ENCODE measurements at regions not wholly inside any gene's neighbourhood (a gene's known extent, or its start where the extent isn't known, plus 50 kb on each side); places are given as distances from the start of the nearest gene placed in this dataset.

- no peak overlapping the region for H2BK5ac ChIP-seq (ENCODE audit: low read length)
- no peak overlapping the region for H2AK5ac ChIP-seq (ENCODE audit: low read depth, low read length)
- no peaks in the 10 kb centered on the region for H3K79me1 ChIP-seq (ENCODE audit: low read depth, low read length)
- H2BK15ac ChIP-seq (ENCODE audit: low read length), result no peak overlapping the region
- no peak overlapping the region for H2BK12ac ChIP-seq (ENCODE audit: low read length)
- no peak overlapping the region for H3K18ac ChIP-seq (ENCODE audit: low read length)
- H2AFZ ChIP-seq (ENCODE audit: low read length), result no peak overlapping the region
- no CpG with 5 or more reads among the region's 1 CpG for WGBS, 2 donors (ENCODE audit: extremely low coverage in 2 of 2, insufficient read length in 2 of 2, insufficient replicate concordance in 1 of 2)
- H3K4me1 ChIP-seq (ENCODE audit: control insufficient read depth in 2 of 2, insufficient read depth in 1 of 2, low read depth in 1 of 2, low read length in 2 of 2), result no peaks in the 10 kb centered on the region
- no peak overlapping the region for H3K27ac ChIP-seq (replicated peaks; ENCODE audit: low read length)
- no peak overlapping the region for H4K8ac ChIP-seq (ENCODE audit: low read depth, low read length)
- H3K23ac ChIP-seq (ENCODE audit: low read depth, low read length, poor library complexity), result no peak overlapping the region
- no peak overlapping the region for H3K4me3 ChIP-seq (ENCODE audit: low read length in 2 of 2)
- H3K14ac ChIP-seq (ENCODE audit: low read length), result no peak overlapping the region
- H4K91ac ChIP-seq (ENCODE audit: low read depth, low read length, poor library complexity), result no peak overlapping the region
- no peak for DNase-seq (ENCODE audit: low spot score)
- H3K36me3 ChIP-seq (replicated peaks in 1 of 2; ENCODE audit: control insufficient read depth in 2 of 2, insufficient read depth in 2 of 2, low read length in 2 of 2), result no peaks in the 10 kb centered on the region
- H3K9ac ChIP-seq (ENCODE audit: low read depth, low read length, poor library complexity), result no peak overlapping the region
- H3K4ac ChIP-seq (ENCODE audit: low read length), result no peak overlapping the region
- H3K4me2 ChIP-seq (ENCODE audit: insufficient read depth, low read length, poor library complexity, severe bottlenecking), result no peak overlapping the region
- H3K27me3 ChIP-seq (ENCODE audit: control insufficient read depth in 3 of 3, insufficient read depth in 3 of 3, low read depth in 1 of 3, low read length in 3 of 3), result no peaks in the 10 kb centered on the region
- H3K9me3 ChIP-seq (replicated peaks in 1 of 2; ENCODE audit: control insufficient read depth in 2 of 2, insufficient read depth in 1 of 2, low read depth in 1 of 2, low read length in 2 of 2), result no peaks in the 10 kb centered on the region
- no peak overlapping the region for H2BK120ac ChIP-seq (ENCODE audit: low read depth, low read length)
These were observed 216.5 kb upstream of the PEX5L start for GRCh38 chr3:180253283-180253682.

GRCh38 chr3:180264479-180264878, 227.7 kb upstream of the PEX5L start:
- H3K9ac ChIP-seq (ENCODE audit: low read depth, low read length, poor library complexity), result no peak overlapping the region
- no peaks in the 10 kb centered on the region for H3K4me1 ChIP-seq (ENCODE audit: control insufficient read depth in 2 of 2, insufficient read depth in 1 of 2, low read depth in 1 of 2, low read length in 2 of 2)
- no peak overlapping the region for H3K4me3 ChIP-seq (ENCODE audit: low read length in 2 of 2)
- H2BK15ac ChIP-seq (ENCODE audit: low read length), result no peak overlapping the region
- H4K8ac ChIP-seq (ENCODE audit: low read depth, low read length), result no peak overlapping the region
- H2AK5ac ChIP-seq (ENCODE audit: low read depth, low read length), result no peak overlapping the region
- H2BK120ac ChIP-seq (ENCODE audit: low read depth, low read length), result no peak overlapping the region
- no peaks in the 10 kb centered on the region for H3K9me3 ChIP-seq (replicated peaks in 1 of 2; ENCODE audit: control insufficient read depth in 2 of 2, insufficient read depth in 1 of 2, low read depth in 1 of 2, low read length in 2 of 2)
- no peak overlapping the region for H2AFZ ChIP-seq (ENCODE audit: low read length)
- H2BK5ac ChIP-seq (ENCODE audit: low read length), result no peak overlapping the region
- H3K18ac ChIP-seq (ENCODE audit: low read length), result no peak overlapping the region
- H3K79me1 ChIP-seq (ENCODE audit: low read depth, low read length), result no peaks in the 10 kb centered on the region
- no peaks in the 10 kb centered on the region for H3K27me3 ChIP-seq (ENCODE audit: control insufficient read depth in 3 of 3, insufficient read depth in 3 of 3, low read depth in 1 of 3, low read length in 3 of 3)
- no peaks in the 10 kb centered on the region for H3K36me3 ChIP-seq (replicated peaks in 1 of 2; ENCODE audit: control insufficient read depth in 2 of 2, insufficient read depth in 2 of 2, low read length in 2 of 2)
- H3K4ac ChIP-seq (ENCODE audit: low read length), result no peak overlapping the region
- WGBS, 2 donors (ENCODE audit: extremely low coverage in 2 of 2, insufficient read length in 2 of 2, insufficient replicate concordance in 1 of 2), result no CpG with 5 or more reads among the region's 3 CpGs
- H2BK12ac ChIP-seq (ENCODE audit: low read length), result no peak overlapping the region
- no peak overlapping the region for H3K4me2 ChIP-seq (ENCODE audit: insufficient read depth, low read length, poor library complexity, severe bottlenecking)
- H3K14ac ChIP-seq (ENCODE audit: low read length), result no peak overlapping the region
- no peak overlapping the region for H3K27ac ChIP-seq (replicated peaks; ENCODE audit: low read length)
- no peak overlapping the region for H3K23ac ChIP-seq (ENCODE audit: low read depth, low read length, poor library complexity)
- no peak overlapping the region for H4K91ac ChIP-seq (ENCODE audit: low read depth, low read length, poor library complexity)
- no peak for DNase-seq (ENCODE audit: low spot score)

GRCh38 chr3:180265551-180265950, 228.8 kb upstream of the PEX5L start:
- no peak overlapping the region for H4K91ac ChIP-seq (ENCODE audit: low read depth, low read length, poor library complexity)
- H3K27me3 ChIP-seq (ENCODE audit: control insufficient read depth in 3 of 3, insufficient read depth in 3 of 3, low read depth in 1 of 3, low read length in 3 of 3), result no peaks in the 10 kb centered on the region
- no peak overlapping the region for H3K14ac ChIP-seq (ENCODE audit: low read length)
- H3K79me1 ChIP-seq (ENCODE audit: low read depth, low read length), result no peaks in the 10 kb centered on the region
- no peak overlapping the region for H4K8ac ChIP-seq (ENCODE audit: low read depth, low read length)
- no peak overlapping the region for H2AK5ac ChIP-seq (ENCODE audit: low read depth, low read length)
- H3K9me3 ChIP-seq (replicated peaks in 1 of 2; ENCODE audit: control insufficient read depth in 2 of 2, insufficient read depth in 1 of 2, low read depth in 1 of 2, low read length in 2 of 2), result no peaks in the 10 kb centered on the region
- H3K4me1 ChIP-seq (ENCODE audit: control insufficient read depth in 2 of 2, insufficient read depth in 1 of 2, low read depth in 1 of 2, low read length in 2 of 2), result no peaks in the 10 kb centered on the region
- H2BK120ac ChIP-seq (ENCODE audit: low read depth, low read length), result no peak overlapping the region
- H3K18ac ChIP-seq (ENCODE audit: low read length), result no peak overlapping the region
- H3K4me3 ChIP-seq (ENCODE audit: low read length in 2 of 2), result no peak overlapping the region
- H2BK5ac ChIP-seq (ENCODE audit: low read length), result no peak overlapping the region
- H2BK15ac ChIP-seq (ENCODE audit: low read length), result no peak overlapping the region
- H3K4ac ChIP-seq (ENCODE audit: low read length), result no peak overlapping the region
- DNase-seq (ENCODE audit: low spot score), result no peak
- H2BK12ac ChIP-seq (ENCODE audit: low read length), result no peak overlapping the region
- no peak overlapping the region for H3K9ac ChIP-seq (ENCODE audit: low read depth, low read length, poor library complexity)
- H2AFZ ChIP-seq (ENCODE audit: low read length), result no peak overlapping the region
- no peak overlapping the region for H3K27ac ChIP-seq (replicated peaks; ENCODE audit: low read length)
- no peaks in the 10 kb centered on the region for H3K36me3 ChIP-seq (replicated peaks in 1 of 2; ENCODE audit: control insufficient read depth in 2 of 2, insufficient read depth in 2 of 2, low read length in 2 of 2)
- no peak overlapping the region for H3K23ac ChIP-seq (ENCODE audit: low read depth, low read length, poor library complexity)
- H3K4me2 ChIP-seq (ENCODE audit: insufficient read depth, low read length, poor library complexity, severe bottlenecking), result no peak overlapping the region

- Histone ChIP-seq H4K8ac (ENCODE audit: low read depth, low read length) (no peak overlapping the region), H2AFZ (ENCODE audit: low read length) (no peak overlapping the region)
These were observed 230.6 kb upstream of the PEX5L start for GRCh38 chr3:180267202-180267843.

More at GRCh38 chr3:180267202-180267843, 230.6 kb upstream of the PEX5L start:
- H3K27me3 ChIP-seq (ENCODE audit: control insufficient read depth in 3 of 3, insufficient read depth in 3 of 3, low read depth in 1 of 3, low read length in 3 of 3), result no peaks in the 10 kb centered on the region
- no peaks in the 10 kb centered on the region for H3K36me3 ChIP-seq (replicated peaks in 1 of 2; ENCODE audit: control insufficient read depth in 2 of 2, insufficient read depth in 2 of 2, low read length in 2 of 2)
- no peak overlapping the region for H3K14ac ChIP-seq (ENCODE audit: low read length)
- H2BK12ac ChIP-seq (ENCODE audit: low read length), result no peak overlapping the region
- no peak overlapping the region for H3K27ac ChIP-seq (replicated peaks; ENCODE audit: low read length)
- DNase-seq (ENCODE audit: low spot score), result no peak
- H2AK5ac ChIP-seq (ENCODE audit: low read depth, low read length), result no peak overlapping the region
- no peak overlapping the region for H3K4ac ChIP-seq (ENCODE audit: low read length)
- H3K4me2 ChIP-seq (ENCODE audit: insufficient read depth, low read length, poor library complexity, severe bottlenecking), result no peak overlapping the region
- no CpG with 5 or more reads among the region's 3 CpGs for WGBS, 2 donors (ENCODE audit: extremely low coverage in 2 of 2, insufficient read length in 2 of 2, insufficient replicate concordance in 1 of 2)
- H3K18ac ChIP-seq (ENCODE audit: low read length), result no peak overlapping the region
- no peak overlapping the region for H2BK120ac ChIP-seq (ENCODE audit: low read depth, low read length)
- no peak overlapping the region for H3K9ac ChIP-seq (ENCODE audit: low read depth, low read length, poor library complexity)
- no peak overlapping the region for H2BK15ac ChIP-seq (ENCODE audit: low read length)
- no peak overlapping the region for H3K4me3 ChIP-seq (ENCODE audit: low read length in 2 of 2)
- H3K4me1 ChIP-seq (ENCODE audit: control insufficient read depth in 2 of 2, insufficient read depth in 1 of 2, low read depth in 1 of 2, low read length in 2 of 2), result no peaks in the 10 kb centered on the region
- H3K9me3 ChIP-seq (replicated peaks in 1 of 2; ENCODE audit: control insufficient read depth in 2 of 2, insufficient read depth in 1 of 2, low read depth in 1 of 2, low read length in 2 of 2), result no peaks in the 10 kb centered on the region
- H2BK5ac ChIP-seq (ENCODE audit: low read length), result no peak overlapping the region
- no peak overlapping the region for H4K91ac ChIP-seq (ENCODE audit: low read depth, low read length, poor library complexity)
- no peaks in the 10 kb centered on the region for H3K79me1 ChIP-seq (ENCODE audit: low read depth, low read length)
- no peak overlapping the region for H3K23ac ChIP-seq (ENCODE audit: low read depth, low read length, poor library complexity)
